MCF 10A (cell line): ENCODE measurements at regions not wholly inside any gene's neighbourhood (a gene's known extent, or its start where the extent isn't known, plus 50 kb on each side); places are given as distances from the start of the nearest gene placed in this dataset.

ENCODE experiments used
- BruUV-seq: library from RNA; stranded (reverse); fragments of 400-500 nt; replicated peaks from 2 replicates; lab custom pipeline; 2021; lab: Mats Ljungman, UMichigan
- CTCF ChIA-PET: fragments of 300-600 bp; sonication (Branson Sonifier 250); formaldehyde crosslinking; extraction: SDS; loops from one replicate; lab custom pipeline; 2021; ENCODE audit warnings: antibody characterized with exemption, inconsistent platforms; lab: Yijun Ruan, JAX
- POLR2A ChIA-PET: fragments of 300-600, 350-650 bp; sonication (Branson Sonifier 250); formaldehyde crosslinking; extraction: SDS; loops from one replicate; lab custom pipeline; 2020; ENCODE audit warnings: antibody characterized with exemption, inconsistent platforms; lab: Yijun Ruan, JAX
- DNase-seq: peaks from one replicate; pipeline ENCODE4 v3.0.0-alpha.2; 2018; ENCODE audit not compliant: unreplicated experiment
- H3K27ac Mint-ChIP-seq: one replicate; pipeline ENCODE4 v1.8.0; 2022; ENCODE audit warnings: mild to moderate bottlenecking, low read depth, mixed read lengths; ENCODE audit not compliant: unreplicated experiment
- H3K27me3 Mint-ChIP-seq: one replicate; pipeline ENCODE4 v1.8.0; 2022; ENCODE audit warnings: mixed read lengths; ENCODE audit not compliant: insufficient read depth, unreplicated experiment
- H3K36me3 Mint-ChIP-seq: one replicate; pipeline ENCODE4 v1.8.0; 2022; ENCODE audit warnings: mild to moderate bottlenecking, moderate library complexity, mixed read lengths; ENCODE audit not compliant: insufficient read depth, unreplicated experiment
- H3K4me1 Mint-ChIP-seq: one replicate; pipeline ENCODE4 v1.8.0; 2022; ENCODE audit warnings: mixed read lengths; ENCODE audit not compliant: insufficient read depth, unreplicated experiment
- H3K4me3 Mint-ChIP-seq: one replicate; pipeline ENCODE4 v1.8.0; 2022; ENCODE audit warnings: mild to moderate bottlenecking, moderate library complexity, mixed read lengths; ENCODE audit not compliant: unreplicated experiment
- H3K9me3 Mint-ChIP-seq: one replicate; pipeline ENCODE4 v1.8.0; 2022; ENCODE audit warnings: mixed read lengths; ENCODE audit not compliant: unreplicated experiment
- CTCF ChIP-seq: fragments of 200-600 bp; IDR thresholded peaks from one replicate; pipeline ENCODE4 v1.8.0; 2022; ENCODE audit warnings: antibody characterized with exemption, mild to moderate bottlenecking; ENCODE audit not compliant: unreplicated experiment
- intact Hi-C: fragments of 100-400 bp; cut with micrococcal nuclease; formaldehyde crosslinking; loops from 2 replicates; pipeline ENCODE4 v1.14.1; 2022

DNA sequence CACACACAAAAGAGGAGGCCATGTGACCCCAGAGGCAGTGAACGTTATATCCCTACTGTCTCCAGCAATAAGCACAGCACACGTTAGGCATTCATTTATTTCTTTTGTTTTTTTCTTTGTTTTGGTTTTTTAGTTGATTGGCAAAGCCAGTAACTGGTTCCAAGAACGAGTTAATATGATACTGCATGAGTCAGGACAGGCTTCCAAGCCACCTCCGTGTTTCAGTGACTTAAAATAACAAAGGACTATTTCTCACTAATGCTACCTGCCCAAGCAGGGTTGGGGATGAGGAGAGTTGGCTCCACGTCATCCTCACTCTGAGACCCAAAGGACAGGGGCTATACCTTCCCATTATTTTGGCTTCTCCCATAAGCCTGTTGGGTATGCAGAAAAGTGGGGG is 130.5 kb downstream of the ST8SIA2 start:
- H3K9me3 Mint-ChIP-seq, result no peaks in the 10 kb centered on the region
- peak; percentile 11 for DNase-seq
- peaks cover 13% of the 10 kb centered on the region for H3K4me1 Mint-ChIP-seq
- CTCF ChIA-PET, result interaction anchor here (0.6 to 1.7 kb wide), 3 partner anchors 133 to 1440 kb away, joined by 3 to 8 read pairs (median 3); no protein-coding TSS in a partner anchor
- intact Hi-C loops, result loop anchor here (5.0 kb wide), 2 partner anchors 278 to 393 kb away; no protein-coding TSS in a partner anchor
- H3K27ac Mint-ChIP-seq, result no peak overlapping the region
- BruUV-seq, result no TSS peak
- no peak for TF ChIP-seq CTCF
- no peaks in the 10 kb centered on the region for H3K36me3 Mint-ChIP-seq
- no peak overlapping the region for H3K4me3 Mint-ChIP-seq
- H3K27me3 Mint-ChIP-seq, result peaks cover 13% of the 10 kb centered on the region
- POLR2A ChIA-PET, result interaction anchor here (0.7 kb wide), 1 partner anchor 8 kb away, joined by 3 read pairs; no protein-coding TSS in a partner anchor

- TF ChIP-seq CTCF, result no peak
- H3K4me3 Mint-ChIP-seq, result no peak overlapping the region
- H3K27me3 Mint-ChIP-seq, result peaks cover 11% of the 10 kb centered on the region
- DNase-seq, result no peak
- POLR2A ChIA-PET, result interaction anchor here (0.7 kb wide), 1 partner anchor 9 kb away, joined by 3 read pairs; no protein-coding TSS in a partner anchor
- peaks cover 13% of the 10 kb centered on the region for H3K4me1 Mint-ChIP-seq
- CTCF ChIA-PET, result interaction anchor here (1.7 kb wide), 1 partner anchor 191 kb away, joined by 8 read pairs; no protein-coding TSS in a partner anchor
- BruUV-seq, result no TSS peak
- no peaks in the 10 kb centered on the region for H3K36me3 Mint-ChIP-seq
- H3K9me3 Mint-ChIP-seq, result no peaks in the 10 kb centered on the region
- H3K27ac Mint-ChIP-seq, result no peak overlapping the region
- intact Hi-C loops, result loop anchor here (5.0 kb wide), 2 partner anchors 279 to 394 kb away; no protein-coding TSS in a partner anchor
Observed at GRCh38 chr15:92523176-92523575, 129.5 kb downstream of the ST8SIA2 start.

DNA sequence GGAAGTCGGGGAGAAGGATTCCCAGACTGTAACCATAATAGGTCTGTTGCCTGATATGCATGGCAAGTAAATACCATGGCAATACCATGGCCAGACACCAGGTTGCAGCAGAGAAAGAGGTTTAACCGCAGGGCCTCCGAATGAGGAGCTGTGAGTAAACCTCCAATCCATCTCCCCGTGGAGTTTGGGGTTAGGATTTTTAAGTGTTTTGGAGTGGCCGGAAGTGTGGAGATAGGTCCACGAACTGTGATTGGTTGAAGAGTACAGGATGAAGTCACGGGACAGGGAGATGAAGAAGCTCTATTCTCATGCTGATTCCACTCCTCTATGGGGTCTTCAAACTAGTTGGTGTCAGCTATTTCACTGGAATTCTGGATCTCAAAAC is 127.9 kb downstream of the ST8SIA2 start:
- Mint-ChIP-seq H3K27me3 (peaks cover 11% of the 10 kb centered on the region), H3K4me1 (peaks cover 6% of the 10 kb centered on the region), H3K4me3 (no peak overlapping the region), H3K36me3 (no peaks in the 10 kb centered on the region), H3K27ac (no peak overlapping the region), H3K9me3 (no peaks in the 10 kb centered on the region)
- ChIA-PET POLR2A (interaction anchor here (0.6 to 1.3 kb wide), 4 partner anchors 156 to 431 kb away, joined by 3 to 5 read pairs (median 4); no protein-coding TSS in a partner anchor), CTCF (interaction anchor here (0.6 to 3.8 kb wide), 31 partner anchors 11 to 425 kb away, joined by 3 to 58 read pairs (median 3); no protein-coding TSS in a partner anchor)
- no TSS peak for BruUV-seq
- TF ChIP-seq CTCF, result peak; percentile 59
- intact Hi-C loops, result loop anchor here (1.0 to 5.0 kb wide), 4 partner anchors 194 to 424 kb away; no protein-coding TSS in a partner anchor
- peak; percentile 77 for DNase-seq

GRCh38 chr15:92520914-92521623 is 127.4 kb downstream of the ST8SIA2 start:
- Mint-ChIP-seq H3K4me1 (peaks cover 6% of the 10 kb centered on the region), H3K27me3 (peaks cover 6% of the 10 kb centered on the region), H3K9me3 (no peaks in the 10 kb centered on the region), H3K36me3 (no peaks in the 10 kb centered on the region), H3K27ac (no peak overlapping the region), H3K4me3 (no peak overlapping the region)
- BruUV-seq, result no TSS peak
- ChIA-PET POLR2A (interaction anchor here (0.6 to 1.3 kb wide), 3 partner anchors 194 to 431 kb away, joined by 3 to 5 read pairs (median 5); no protein-coding TSS in a partner anchor), CTCF (interaction anchor here (0.6 to 3.8 kb wide), 26 partner anchors 11 to 425 kb away, joined by 3 to 58 read pairs (median 4); no protein-coding TSS in a partner anchor)
- no peak for DNase-seq
- intact Hi-C loops, result loop anchor here (1.0 to 5.0 kb wide), 4 partner anchors 194 to 424 kb away; no protein-coding TSS in a partner anchor
- TF ChIP-seq CTCF, result no peak
